ENCODE measurements at regions not wholly inside any gene's neighbourhood (a gene's known extent, or its start where the extent isn't known, plus 50 kb on each side); places are given as distances from the start of the nearest gene placed in this dataset.

DNA sequence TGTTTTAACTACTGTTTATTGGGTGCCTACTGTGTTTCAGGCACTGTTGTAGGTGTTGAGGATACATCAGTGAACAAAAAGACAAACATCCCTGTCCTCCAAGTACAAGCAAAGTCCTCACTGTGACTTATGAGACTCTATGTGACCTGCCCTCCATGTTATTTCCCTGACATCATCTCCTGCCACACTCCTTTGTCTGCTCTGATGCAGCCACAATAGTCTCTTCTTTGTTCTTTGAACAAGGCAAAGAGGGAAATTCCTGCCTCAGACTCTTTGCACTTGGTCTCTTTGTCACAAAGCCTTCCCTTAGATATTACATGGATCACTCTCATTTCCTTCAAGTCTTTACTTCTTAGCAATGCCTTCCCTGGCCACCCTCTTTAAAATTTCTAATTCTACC is 240.1 kb upstream of the SRRM4 start:
- H3K36me3 ChIP-seq, result no peaks in the 10 kb centered on the region
- H3K4me3 ChIP-seq, result no peak overlapping the region
- peaks cover 0 to 3% (median 0%) of the 10 kb centered on the region in 4 donors for H3K9me3 ChIP-seq
- no peaks in the 10 kb centered on the region for H3K27me3 ChIP-seq
- no peaks in the 10 kb centered on the region for H3K4me1 ChIP-seq
- no peak for TF ChIP-seq POLR2A (IDR thresholded peaks at IDR 0.05)
- TF ChIP-seq, protein P1, sequence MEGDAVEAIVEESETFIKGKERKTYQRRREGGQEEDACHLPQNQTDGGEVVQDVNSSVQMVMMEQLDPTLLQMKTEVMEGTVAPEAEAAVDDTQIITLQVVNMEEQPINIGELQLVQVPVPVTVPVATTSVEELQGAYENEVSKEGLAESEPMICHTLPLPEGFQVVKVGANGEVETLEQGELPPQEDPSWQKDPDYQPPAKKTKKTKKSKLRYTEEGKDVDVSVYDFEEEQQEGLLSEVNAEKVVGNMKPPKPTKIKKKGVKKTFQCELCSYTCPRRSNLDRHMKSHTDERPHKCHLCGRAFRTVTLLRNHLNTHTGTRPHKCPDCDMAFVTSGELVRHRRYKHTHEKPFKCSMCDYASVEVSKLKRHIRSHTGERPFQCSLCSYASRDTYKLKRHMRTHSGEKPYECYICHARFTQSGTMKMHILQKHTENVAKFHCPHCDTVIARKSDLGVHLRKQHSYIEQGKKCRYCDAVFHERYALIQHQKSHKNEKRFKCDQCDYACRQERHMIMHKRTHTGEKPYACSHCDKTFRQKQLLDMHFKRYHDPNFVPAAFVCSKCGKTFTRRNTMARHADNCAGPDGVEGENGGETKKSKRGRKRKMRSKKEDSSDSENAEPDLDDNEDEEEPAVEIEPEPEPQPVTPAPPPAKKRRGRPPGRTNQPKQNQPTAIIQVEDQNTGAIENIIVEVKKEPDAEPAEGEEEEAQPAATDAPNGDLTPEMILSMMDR (IDR thresholded peaks at IDR 0.05), result no peak
- TF ChIP-seq EP300 (IDR thresholded peaks at IDR 0.05), result no peak
- TF ChIP-seq POLR2AphosphoS5 (IDR thresholded peaks at IDR 0.05), result no peak
- no peak overlapping the region for H3K27ac ChIP-seq
- no peak for DNase-seq
- intact Hi-C loops (cut with DNase I), result no loop called here

DNA sequence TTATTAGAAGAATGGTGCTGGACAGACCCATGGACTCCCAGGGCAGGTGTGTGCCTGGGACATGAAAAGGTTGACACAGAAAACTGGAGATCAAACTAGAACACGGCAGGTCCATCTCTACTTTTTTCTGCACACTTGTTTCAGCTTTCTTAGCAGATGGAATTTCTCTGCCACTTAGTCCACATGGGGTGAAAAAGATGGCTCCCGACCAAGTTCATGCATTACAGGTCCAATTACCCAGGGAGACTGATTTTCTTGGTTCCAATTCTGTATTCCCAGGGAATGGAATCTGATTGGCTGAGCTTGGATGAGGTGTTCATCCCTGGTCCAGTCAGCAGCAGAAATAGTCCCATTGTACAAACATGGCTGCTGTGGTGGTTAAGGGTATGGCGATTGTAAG is 238.9 kb upstream of the SRRM4 start:
- 73 to 75% methylated on average over 3 of the region's 3 CpGs for WGBS, 2 donors
- no peak for TF ChIP-seq POLR2A (IDR thresholded peaks at IDR 0.05)
- no peak for TF ChIP-seq EP300 (IDR thresholded peaks at IDR 0.05)
- no peak for TF ChIP-seq POLR2AphosphoS5 (IDR thresholded peaks at IDR 0.05)
- TF ChIP-seq, protein P1 (IDR thresholded peaks at IDR 0.05), result no peak
- no peaks in the 10 kb centered on the region for H3K4me1 ChIP-seq
- peaks cover 0 to under 1% (median 0%) of the 10 kb centered on the region in 4 donors for H3K9me3 ChIP-seq
- DNase-seq, result no peak
- H3K27ac ChIP-seq, result no peak overlapping the region
- no peaks in the 10 kb centered on the region for H3K36me3 ChIP-seq
- intact Hi-C loops (cut with DNase I), result no loop called here
- no peak overlapping the region for H3K4me3 ChIP-seq
- H3K27me3 ChIP-seq, result no peaks in the 10 kb centered on the region

DNA sequence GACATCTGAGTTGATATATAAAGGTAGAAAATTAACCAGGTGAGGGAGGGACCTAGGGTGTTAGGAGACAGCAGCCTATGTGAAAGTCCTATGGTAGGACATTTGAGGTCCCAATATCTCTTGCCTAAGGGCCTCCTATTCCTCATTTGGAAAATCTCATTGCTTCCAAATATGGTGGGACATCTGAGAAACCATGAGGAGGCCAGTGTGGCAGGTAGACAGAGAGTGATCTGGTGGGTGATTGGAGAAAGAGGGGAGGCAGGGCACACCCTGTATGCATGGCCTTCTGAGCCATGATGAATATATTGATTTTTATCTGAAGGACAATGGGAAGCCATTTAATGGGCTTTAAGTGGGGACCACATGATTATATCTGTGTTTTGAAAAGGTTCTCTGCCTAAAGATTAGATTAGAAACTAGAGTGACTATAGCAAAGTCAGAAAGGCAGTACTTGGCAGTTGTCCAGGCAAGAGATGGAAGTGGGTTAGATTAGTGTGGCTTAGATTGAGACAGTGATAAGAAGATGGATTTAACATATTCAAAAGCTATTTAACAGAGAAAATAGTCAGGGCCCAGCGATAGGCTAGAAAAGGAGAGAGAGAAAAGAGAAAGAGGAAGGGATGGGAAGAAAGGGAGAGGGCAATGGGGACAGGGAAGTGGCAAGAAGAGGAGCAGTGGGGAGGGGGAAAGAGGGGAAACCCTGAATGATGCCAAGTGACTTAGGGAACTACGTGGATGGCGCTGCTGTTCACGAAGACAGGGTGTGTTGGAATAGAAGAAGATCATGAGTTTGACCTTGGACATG is 237.2 kb upstream of the SRRM4 start:
- 81 to 86% methylated on average over 4 of the region's 4 CpGs for WGBS, 2 donors
- Histone ChIP-seq H3K27ac (no peak overlapping the region), H3K36me3 (no peaks in the 10 kb centered on the region), H3K4me3 (no peak overlapping the region), H3K27me3 (no peaks in the 10 kb centered on the region), H3K4me1 (no peaks in the 10 kb centered on the region), H3K9me3 (no peaks in the 10 kb centered on the region)
- no peak for DNase-seq
- no peak for TF ChIP-seq POLR2AphosphoS5 (IDR thresholded peaks at IDR 0.05)
- no peak for TF ChIP-seq EP300 (IDR thresholded peaks at IDR 0.05)
- TF ChIP-seq, protein P1 (IDR thresholded peaks at IDR 0.05), result no peak
- no peak for TF ChIP-seq POLR2A (IDR thresholded peaks at IDR 0.05)
- intact Hi-C loops (cut with DNase I), result no loop called here

DNA sequence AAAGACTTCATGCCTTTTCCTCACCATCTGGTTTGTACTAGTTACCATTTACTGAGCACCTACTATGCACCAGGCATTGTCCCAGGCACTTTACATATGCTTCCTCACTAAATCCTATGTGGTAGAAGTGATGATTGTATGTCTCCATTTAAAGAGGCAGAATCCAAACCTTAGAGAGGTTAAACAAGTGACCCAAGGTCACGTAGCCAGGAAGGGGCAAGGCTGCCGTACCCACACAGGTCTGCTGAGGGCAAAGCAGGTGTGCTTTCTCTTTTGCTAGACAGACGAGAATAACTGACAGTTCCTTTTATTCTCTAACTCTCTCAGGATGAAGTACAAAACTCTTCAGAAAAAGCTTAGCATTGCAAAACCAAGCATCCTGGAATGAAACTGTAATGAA is 235.2 kb upstream of the SRRM4 start:
- Histone ChIP-seq H3K36me3 (no peaks in the 10 kb centered on the region), H3K27me3 (no peaks in the 10 kb centered on the region), H3K27ac (no peak overlapping the region), H3K4me3 (no peak overlapping the region), H3K4me1 (no peaks in the 10 kb centered on the region), H3K9me3 (peaks cover 0 to under 1% (median 0%) of the 10 kb centered on the region in 4 donors)
- intact Hi-C loops (cut with DNase I), result no loop called here
- no peak for TF ChIP-seq POLR2AphosphoS5 (IDR thresholded peaks at IDR 0.05)
- no peak for TF ChIP-seq EP300 (IDR thresholded peaks at IDR 0.05)
- TF ChIP-seq, protein P1 (IDR thresholded peaks at IDR 0.05), result no peak
- no peak for TF ChIP-seq POLR2A (IDR thresholded peaks at IDR 0.05)
- WGBS, 2 donors, result 60 to 68% methylated on average over 3 of the region's 3 CpGs
- no peak for DNase-seq

- no peak for DNase-seq
- no peaks in the 10 kb centered on the region for H3K27me3 ChIP-seq
- no peak overlapping the region for H3K4me3 ChIP-seq
- 66 to 72% methylated on average over 2 of the region's 2 CpGs for WGBS, 2 donors
- H3K27ac ChIP-seq, result no peak overlapping the region
- peaks cover 0 to 2% (median 0%) of the 10 kb centered on the region in 4 donors for H3K9me3 ChIP-seq
- no peaks in the 10 kb centered on the region for H3K36me3 ChIP-seq
- intact Hi-C loops (cut with DNase I), result no loop called here
- no peaks in the 10 kb centered on the region for H3K4me1 ChIP-seq
- TF ChIP-seq POLR2AphosphoS5 (IDR thresholded peaks at IDR 0.05) (no peak), EP300 (IDR thresholded peaks at IDR 0.05) (no peak), POLR2A (IDR thresholded peaks at IDR 0.05) (no peak)
- TF ChIP-seq, protein P1 (IDR thresholded peaks at IDR 0.05), result no peak
Observed at GRCh38 chr12:118746960-118747359, 234.4 kb upstream of the SRRM4 start.

Data from sigmoid colon (tissue), 6 donors.